ENCODE measurements at regions not wholly inside any gene's neighbourhood (a gene's known extent, or its start where the extent isn't known, plus 50 kb on each side); places are given as distances from the start of the nearest gene placed in this dataset.

DNA sequence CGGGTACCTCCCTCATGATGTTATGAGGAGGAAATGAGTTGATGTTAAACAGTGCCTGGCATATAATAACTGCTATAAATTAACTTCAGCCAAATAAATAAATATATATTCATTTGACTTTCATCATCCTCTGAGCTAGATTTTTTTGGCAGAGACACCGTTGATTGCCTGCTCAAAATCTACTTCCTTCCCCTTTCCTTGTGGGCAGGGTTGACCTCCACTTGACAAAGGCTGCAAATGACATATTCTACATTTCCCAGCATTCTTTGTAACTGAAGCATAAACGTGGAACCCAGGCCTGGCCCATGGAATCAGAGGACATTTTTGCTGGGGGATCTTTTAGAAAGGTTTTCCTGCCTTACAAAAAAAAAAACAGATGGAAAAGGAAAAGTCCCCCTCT is 177.8 kb downstream of the TXNL1 start (continued):
- no peak for TF ChIP-seq ZNF565 (CRISPR knock-in tag; conservative IDR thresholded peaks at IDR 0.05; ENCODE audit: low read depth)
- TF ChIP-seq PPARA (CRISPR knock-in tag; IDR thresholded peaks at IDR 0.05; ENCODE audit: borderline replicate concordance) = no peak

DNA sequence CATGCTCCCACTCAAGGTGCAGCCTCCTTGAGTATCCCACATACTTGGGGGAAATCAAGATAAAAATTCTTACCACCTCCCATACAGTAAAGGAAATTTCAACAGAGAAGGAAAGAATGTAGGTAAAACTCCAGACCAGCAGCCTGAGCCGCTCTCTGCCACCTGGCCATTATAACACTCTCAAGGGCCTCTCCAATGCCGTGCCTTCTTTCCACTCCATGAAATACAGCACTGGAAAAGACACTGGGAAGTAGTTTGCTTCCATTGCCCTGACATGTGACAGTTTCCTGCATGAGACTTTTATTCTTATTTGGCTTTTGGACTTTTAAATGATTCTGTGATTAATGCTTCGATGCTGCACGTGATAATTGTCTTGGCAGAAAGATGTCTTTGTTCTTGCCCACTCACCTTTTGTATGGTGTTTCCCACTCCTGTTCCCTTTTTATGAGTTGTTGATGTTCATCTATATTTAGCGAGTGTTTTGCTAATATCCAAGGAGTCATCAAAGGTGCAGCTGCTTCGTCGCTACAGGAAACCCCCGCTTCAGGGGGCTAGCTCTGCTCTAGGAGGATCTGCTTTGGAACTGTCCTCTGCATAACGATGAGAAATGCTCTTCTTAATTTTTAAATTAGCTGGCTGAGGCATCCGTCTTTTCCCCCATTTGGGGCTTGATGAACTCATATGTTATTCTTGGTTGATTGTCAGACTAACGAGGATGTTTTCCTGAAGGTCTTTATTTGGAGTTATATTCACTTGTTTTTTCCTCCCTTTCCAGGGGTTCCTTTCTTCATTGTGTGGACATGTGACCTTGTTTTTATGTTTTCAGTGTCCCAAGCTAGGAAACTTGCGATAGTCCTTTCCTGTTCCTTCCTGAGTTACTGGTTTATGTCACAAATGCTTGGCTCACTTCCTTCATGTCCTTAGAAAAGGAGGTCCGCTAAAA is 179.4 kb downstream of the TXNL1 start:
- ATAC-seq = no peak
- no peak for TF ChIP-seq ISL1 (CRISPR knock-in tag; IDR thresholded peaks at IDR 0.05)
- TF ChIP-seq TOX (CRISPR knock-in tag; IDR thresholded peaks at IDR 0.05; ENCODE audit: borderline replicate concordance) = no peak
- TF ChIP-seq CSDC2 (CRISPR knock-in tag; IDR thresholded peaks at IDR 0.05) = no peak
- no peak for TF ChIP-seq ZNF8 (CRISPR knock-in tag; IDR thresholded peaks at IDR 0.05)

GRCh38 chr18:56455874-56456273 is 182.5 kb downstream of the TXNL1 start:
- no peak for ATAC-seq
- TF ChIP-seq POU6F1 (CRISPR knock-in tag; IDR thresholded peaks at IDR 0.05; ENCODE audit: borderline replicate concordance, low read depth) (no peak), OSR1 (CRISPR knock-in tag; IDR thresholded peaks at IDR 0.05) (no peak), ZNF8 (CRISPR knock-in tag; IDR thresholded peaks at IDR 0.05) (no peak), PPARA (CRISPR knock-in tag; IDR thresholded peaks at IDR 0.05; ENCODE audit: borderline replicate concordance) (no peak), ARNTL (CRISPR knock-in tag; IDR thresholded peaks at IDR 0.05; ENCODE audit: borderline replicate concordance, low read depth) (no peak)

- ATAC-seq = no peak
- no peak for TF ChIP-seq ZFP30 (CRISPR knock-in tag; IDR thresholded peaks at IDR 0.05)
- no peak for TF ChIP-seq ZNF70 (CRISPR knock-in tag; IDR thresholded peaks at IDR 0.05)
- TF ChIP-seq, protein P1, sequence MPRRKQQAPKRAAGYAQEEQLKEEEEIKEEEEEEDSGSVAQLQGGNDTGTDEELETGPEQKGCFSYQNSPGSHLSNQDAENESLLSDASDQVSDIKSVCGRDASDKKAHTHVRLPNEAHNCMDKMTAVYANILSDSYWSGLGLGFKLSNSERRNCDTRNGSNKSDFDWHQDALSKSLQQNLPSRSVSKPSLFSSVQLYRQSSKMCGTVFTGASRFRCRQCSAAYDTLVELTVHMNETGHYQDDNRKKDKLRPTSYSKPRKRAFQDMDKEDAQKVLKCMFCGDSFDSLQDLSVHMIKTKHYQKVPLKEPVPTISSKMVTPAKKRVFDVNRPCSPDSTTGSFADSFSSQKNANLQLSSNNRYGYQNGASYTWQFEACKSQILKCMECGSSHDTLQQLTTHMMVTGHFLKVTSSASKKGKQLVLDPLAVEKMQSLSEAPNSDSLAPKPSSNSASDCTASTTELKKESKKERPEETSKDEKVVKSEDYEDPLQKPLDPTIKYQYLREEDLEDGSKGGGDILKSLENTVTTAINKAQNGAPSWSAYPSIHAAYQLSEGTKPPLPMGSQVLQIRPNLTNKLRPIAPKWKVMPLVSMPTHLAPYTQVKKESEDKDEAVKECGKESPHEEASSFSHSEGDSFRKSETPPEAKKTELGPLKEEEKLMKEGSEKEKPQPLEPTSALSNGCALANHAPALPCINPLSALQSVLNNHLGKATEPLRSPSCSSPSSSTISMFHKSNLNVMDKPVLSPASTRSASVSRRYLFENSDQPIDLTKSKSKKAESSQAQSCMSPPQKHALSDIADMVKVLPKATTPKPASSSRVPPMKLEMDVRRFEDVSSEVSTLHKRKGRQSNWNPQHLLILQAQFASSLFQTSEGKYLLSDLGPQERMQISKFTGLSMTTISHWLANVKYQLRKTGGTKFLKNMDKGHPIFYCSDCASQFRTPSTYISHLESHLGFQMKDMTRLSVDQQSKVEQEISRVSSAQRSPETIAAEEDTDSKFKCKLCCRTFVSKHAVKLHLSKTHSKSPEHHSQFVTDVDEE (CRISPR knock-in tag; IDR thresholded peaks at IDR 0.05) = no peak
- TF ChIP-seq SNAI2 (CRISPR knock-in tag; IDR thresholded peaks at IDR 0.05) = no peak
- no peak for TF ChIP-seq CSDC2 (CRISPR knock-in tag; IDR thresholded peaks at IDR 0.05)
- no peak for TF ChIP-seq POU6F1 (CRISPR knock-in tag; IDR thresholded peaks at IDR 0.05; ENCODE audit: borderline replicate concordance, low read depth)
- no peak for TF ChIP-seq ZFP3 (CRISPR knock-in tag; IDR thresholded peaks at IDR 0.05)
- no peak for TF ChIP-seq GLIS3 (CRISPR knock-in tag; IDR thresholded peaks at IDR 0.05)
- TF ChIP-seq, protein P2, sequence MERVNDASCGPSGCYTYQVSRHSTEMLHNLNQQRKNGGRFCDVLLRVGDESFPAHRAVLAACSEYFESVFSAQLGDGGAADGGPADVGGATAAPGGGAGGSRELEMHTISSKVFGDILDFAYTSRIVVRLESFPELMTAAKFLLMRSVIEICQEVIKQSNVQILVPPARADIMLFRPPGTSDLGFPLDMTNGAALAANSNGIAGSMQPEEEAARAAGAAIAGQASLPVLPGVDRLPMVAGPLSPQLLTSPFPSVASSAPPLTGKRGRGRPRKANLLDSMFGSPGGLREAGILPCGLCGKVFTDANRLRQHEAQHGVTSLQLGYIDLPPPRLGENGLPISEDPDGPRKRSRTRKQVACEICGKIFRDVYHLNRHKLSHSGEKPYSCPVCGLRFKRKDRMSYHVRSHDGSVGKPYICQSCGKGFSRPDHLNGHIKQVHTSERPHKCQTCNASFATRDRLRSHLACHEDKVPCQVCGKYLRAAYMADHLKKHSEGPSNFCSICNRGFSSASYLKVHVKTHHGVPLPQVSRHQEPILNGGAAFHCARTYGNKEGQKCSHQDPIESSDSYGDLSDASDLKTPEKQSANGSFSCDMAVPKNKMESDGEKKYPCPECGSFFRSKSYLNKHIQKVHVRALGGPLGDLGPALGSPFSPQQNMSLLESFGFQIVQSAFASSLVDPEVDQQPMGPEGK (CRISPR knock-in tag; IDR thresholded peaks at IDR 0.05; ENCODE audit: borderline replicate concordance) = no peak
- no peak for TF ChIP-seq CREB5 (CRISPR knock-in tag; IDR thresholded peaks at IDR 0.05; ENCODE audit: low read depth)
- TF ChIP-seq ESRRG (CRISPR knock-in tag; IDR thresholded peaks at IDR 0.05) = no peak
- TF ChIP-seq RARB (CRISPR knock-in tag; IDR thresholded peaks at IDR 0.05) = no peak
Measured at GRCh38 chr18:56455141-56455540, 183.3 kb downstream of the TXNL1 start.

Measured in SK-N-SH treated with all-trans-retinoic acid at 6 μM for 48 hours (cell line).